ENCODE measurements at regions not wholly inside any gene's neighbourhood (a gene's known extent, or its start where the extent isn't known, plus 50 kb on each side); places are given as distances from the start of the nearest gene placed in this dataset.
"Not testable (repeated sequence)": the region's sequence is repeated elsewhere in the genome, so short reads cannot be mapped to it uniquely, and the experiment has no call there.

- no peak for DNase-seq
These were observed 101.0 kb upstream of the PTPN3 start for GRCh38 chr9:109599131-109599530.

- no peak for DNase-seq
These were observed 101.6 kb upstream of the PTPN3 start for GRCh38 chr9:109599711-109600110.

GRCh38 chr9:109600142-109600541, 102.0 kb upstream of the PTPN3 start:
- DNase-seq = no peak

DNA sequence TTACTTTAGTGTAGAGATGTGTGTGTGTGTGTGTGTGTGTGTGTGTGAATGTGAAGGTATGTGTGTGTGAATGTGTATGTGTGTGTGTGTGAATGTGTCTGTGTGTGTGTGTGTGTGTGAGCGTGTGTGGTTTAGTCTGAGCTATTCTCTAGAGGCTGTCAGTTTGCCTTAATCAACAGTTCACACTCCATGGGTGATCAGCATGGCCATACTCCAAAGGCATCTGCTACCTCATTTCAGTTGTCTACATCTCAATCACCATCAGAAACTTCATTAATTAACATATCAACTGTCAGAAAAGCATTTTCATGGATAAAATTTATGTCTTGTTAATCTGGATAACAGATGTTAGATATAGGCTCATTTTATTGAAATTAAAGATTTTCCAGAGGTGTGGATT, 103.1 kb upstream of the PTPN3 start:
- no peak for DNase-seq

DNA sequence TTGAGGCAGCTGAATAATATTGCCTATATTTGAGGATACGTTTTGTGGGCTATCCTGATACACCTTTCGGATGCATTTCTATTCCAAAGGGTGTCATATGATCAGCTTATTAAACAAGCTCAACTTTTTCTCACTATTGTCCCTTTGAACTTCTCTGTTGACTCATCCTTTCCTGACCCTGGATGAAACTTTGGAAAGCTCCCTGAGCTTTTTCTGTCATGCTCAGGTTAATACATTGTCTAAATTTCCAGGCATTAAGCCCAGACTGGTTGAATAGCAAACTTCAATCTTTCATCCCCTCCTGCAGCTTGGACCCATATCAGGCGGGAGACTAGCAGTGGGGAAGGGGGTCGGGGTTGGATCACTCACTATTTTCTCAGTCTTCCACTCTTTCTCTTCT, 104.9 kb upstream of the PTPN3 start:
- DNase-seq = no peak

DNA sequence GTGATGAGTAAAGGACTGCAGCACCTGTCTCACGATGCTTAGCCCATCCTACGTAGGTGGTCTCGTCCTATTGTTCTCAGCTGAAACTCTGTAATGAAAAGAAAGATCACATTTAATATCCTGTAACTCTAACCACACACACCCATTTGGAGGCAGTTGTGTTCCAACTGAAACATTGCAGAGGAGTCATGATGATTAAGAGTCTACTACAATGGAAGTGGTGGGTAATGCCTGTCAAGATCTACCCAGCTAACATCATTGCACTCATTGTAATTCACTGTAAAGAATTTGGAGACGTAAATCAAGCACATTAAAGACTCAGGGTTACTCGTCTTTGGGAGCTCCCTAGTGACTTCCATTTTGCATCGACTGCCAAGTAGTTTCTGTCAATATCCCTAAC, 106.0 kb upstream of the PTPN3 start:
- DNase-seq = no peak

- DNase-seq = peak; percentile 11
These were observed 106.7 kb upstream of the PTPN3 start for GRCh38 chr9:109604781-109605180.

DNA sequence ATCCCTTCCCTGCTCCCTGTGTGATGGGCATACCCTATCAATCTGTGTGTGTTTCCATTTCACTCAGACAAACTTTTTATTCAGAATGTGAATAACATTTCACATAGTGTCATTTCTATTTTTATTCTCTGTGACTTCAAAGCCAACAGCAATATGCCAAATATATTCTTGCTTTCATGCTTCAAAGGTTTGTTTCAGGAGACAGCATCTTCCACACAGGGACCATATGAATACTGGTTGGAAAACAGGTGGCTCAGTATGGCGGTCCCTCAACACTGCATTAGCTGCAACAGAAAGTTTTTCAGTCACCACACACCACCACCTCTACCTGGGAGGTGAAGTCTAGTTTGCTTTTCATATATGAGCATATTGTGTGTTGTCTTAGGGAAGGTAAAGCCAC, 111.0 kb upstream of the PTPN3 start:
- DNase-seq = no peak

DNA sequence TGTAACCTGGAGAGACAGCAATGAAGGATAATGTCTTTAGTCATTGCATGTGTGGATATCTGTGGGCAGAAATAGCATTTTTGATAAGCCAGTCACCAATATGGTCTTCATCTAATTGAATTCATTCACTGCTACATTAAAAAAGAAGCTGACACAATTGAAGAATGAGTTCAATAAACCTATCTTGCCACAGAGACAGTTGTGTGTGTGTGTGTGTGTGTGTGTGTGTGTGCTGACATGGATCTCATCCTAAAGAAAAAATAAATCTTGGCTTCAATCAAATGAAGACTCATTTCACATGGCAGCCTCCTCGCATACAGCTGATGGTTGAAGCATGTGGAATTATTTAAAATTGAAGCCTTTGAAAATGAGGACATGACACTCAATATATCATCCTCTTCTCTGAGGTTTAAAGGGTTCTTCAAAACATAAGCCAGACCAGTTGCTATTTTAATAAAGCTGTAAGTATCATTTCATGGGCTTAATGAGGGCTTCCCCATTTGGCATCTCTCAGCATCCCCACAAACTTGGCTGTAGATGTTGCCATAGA, 118.5 kb upstream of the PTPN3 start:
- DNase-seq = no peak

- DNase-seq = no peak
These were observed 121.2 kb upstream of the PTPN3 start for GRCh38 chr9:109619310-109619709.

DNA sequence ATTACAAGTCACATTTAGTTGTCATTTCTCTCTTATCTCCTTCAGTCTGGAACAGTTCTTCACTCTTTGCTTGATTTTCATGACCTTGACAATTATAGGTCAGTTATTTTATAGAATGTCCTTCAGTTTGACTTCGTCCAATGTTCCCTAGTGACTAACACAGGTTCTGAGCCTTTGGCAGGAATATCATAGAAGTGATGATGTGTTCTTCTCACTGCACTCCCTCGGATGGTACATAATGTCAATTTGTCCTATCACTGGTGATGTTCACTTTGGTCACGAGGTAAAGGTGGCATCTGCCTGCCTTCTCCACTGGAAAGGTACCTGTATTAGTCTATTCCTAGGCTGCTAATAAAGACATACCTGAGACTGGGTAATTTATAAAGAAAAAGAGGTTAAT, 126.0 kb upstream of the PTPN3 start:
- no peak for DNase-seq

GRCh38 chr9:109624896-109625295, 126.8 kb upstream of the PTPN3 start:
- no peak for DNase-seq

- DNase-seq = no peak
These were observed 128.9 kb upstream of the PTPN3 start for GRCh38 chr9:109627042-109627441.

GRCh38 chr9:109629615-109630014, 131.5 kb upstream of the PTPN3 start:
- DNase-seq = peak; percentile 54

DNA sequence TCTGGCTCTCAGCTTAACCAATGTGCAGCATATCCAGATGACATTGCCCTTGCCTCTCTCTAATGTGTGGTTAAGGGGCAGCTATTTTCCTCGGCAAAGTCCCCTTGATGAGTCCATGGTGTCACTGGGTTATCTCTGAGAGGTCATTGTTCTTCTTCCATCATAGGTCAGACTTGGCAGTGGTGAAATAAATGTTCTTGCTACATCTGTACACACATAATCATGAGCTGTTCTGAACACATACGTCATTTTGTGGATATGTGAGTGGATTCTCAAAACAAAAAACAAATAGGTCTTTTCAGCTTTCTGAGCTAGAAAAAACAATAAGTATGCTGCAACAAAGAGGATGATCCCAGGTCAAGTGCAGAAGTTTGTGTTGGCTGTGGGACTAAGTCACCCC, 134.7 kb upstream of the PTPN3 start:
- no peak for DNase-seq

- no peak for DNase-seq
These were observed 140.1 kb upstream of the PALM2AKAP2 start for GRCh38 chr9:109639674-109640579.

DNA sequence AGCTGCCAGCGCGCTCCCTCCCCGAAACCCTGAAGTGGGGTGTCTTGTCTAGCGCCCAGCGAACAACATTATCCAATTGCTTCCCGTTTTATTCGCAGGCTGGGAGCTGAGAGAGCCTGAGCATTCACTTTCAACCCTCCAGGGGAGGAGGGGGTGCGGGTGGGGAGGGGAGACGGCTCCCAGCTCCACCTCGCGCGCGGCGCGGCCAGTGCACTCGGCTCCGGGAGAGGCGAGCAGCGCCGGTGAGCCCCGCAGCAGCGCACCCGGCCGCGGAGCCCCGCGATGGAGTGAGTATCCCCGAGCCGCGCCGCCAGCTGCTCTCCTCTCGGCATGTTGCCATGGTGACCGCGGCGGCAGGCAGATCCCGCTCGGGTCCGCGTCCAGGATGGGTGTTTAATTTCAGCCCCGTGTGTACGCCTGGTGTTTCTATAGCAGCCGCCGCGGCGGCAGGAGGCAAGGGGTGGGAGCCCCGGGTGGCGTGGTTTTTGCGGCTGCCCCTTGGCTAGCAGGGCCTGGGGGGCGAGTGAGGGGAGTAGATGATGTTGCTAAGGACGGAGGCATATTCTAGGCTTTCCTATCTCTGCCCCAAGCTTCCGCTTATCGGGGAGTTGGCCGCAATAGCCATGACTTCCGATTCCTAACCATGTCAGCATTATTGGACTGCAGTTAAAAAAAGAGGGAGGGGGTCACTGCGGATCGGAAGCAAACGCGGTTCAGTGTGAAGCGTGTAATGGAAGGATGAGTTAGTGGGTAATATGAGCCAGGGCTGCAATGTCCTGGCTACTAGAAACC, 139.2 kb upstream of the PALM2AKAP2 start:
- DNase-seq = no peak

DNA sequence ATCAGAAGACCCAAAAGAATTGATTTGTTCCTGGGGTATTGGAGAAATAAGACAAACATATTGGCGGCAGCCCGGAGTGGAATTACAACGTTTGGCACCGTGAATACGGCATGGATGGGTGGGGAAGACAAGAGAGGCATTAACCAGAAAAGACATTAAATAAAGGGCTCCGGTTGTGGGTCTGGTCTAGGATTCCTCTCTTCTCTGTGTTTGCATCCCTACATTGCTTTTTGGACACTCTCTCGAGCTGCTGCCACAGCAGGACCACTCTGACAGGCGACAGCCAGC, 138.7 kb upstream of the PALM2AKAP2 start:
- DNase-seq = no peak

DNA sequence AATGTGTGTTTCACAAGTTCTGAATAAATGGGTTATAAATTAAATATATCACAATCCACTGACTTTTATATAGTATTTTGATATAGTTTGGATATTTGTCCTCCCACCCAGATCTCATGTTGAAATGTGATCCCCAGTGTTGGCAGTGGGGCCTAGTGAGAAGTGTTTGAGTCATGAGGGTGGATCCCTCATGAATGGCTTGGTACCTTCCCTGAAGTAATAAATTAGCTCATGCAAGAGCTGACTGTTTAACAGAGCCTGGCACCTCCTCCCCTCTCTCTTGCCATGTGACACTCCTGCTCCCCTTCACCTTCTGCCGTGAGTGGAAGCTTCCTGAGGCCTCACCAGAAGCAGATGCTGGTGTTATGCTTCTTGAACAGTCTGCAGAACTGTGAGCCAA, 127.9 kb upstream of the PALM2AKAP2 start:
- no peak for DNase-seq

DNA sequence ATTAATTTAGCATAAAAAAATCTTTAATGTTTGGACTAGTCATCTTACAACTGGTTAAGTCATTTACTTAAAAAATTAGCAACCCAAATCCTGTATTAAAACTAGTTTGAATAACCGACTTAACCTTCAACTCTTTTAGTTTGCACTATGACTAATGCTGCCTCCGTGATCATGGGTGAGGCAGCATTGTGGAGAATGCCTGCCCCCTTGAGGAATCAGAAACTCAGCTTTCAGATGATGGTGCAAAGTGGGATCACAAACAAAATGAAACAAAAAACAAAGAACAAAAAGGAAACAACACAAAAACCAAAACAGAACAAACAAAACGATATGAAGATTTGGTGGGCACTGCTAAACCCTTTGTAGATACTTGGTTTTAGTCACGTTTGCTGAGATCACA, 127.0 kb upstream of the PALM2AKAP2 start:
- no peak for DNase-seq

DNA sequence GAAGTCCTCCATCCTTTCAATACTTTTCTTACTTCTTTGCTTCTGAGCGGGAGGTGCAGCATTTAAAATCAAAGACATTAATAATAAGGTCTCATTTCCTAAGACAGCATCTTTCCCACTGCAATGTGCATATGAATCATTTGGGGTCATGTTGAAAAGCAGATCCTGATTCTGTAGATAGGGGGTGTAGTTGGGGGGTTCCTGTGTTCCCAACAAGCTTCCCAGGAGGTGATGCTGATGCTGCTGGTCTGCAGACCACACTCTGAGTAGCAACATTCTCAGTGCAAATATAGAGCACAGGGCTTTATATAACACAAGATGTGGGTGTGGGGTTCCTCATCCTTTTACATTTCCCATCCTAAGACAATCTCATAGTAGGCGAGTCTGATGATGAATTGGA, 126.5 kb upstream of the PALM2AKAP2 start:
- no peak for DNase-seq

- not testable (repeated sequence) for DNase-seq
These were observed 116.0 kb upstream of the PALM2AKAP2 start for GRCh38 chr9:109663978-109664377.

- not testable (repeated sequence) for DNase-seq
These were observed 114.3 kb upstream of the PALM2AKAP2 start for GRCh38 chr9:109665736-109666135.

- DNase-seq = no peak
These were observed 98.7 kb upstream of the PALM2AKAP2 start for GRCh38 chr9:109681301-109681700.

All from MV-4-11 (cell line).